SHP77 treated with DMSO at 0.1 percent for 48 hours (cell line): ENCODE measurements at regions not wholly inside any gene's neighbourhood (a gene's known extent, or its start where the extent isn't known, plus 50 kb on each side); places are given as distances from the start of the nearest gene placed in this dataset.

Experiments
- DNase-seq: peaks from one replicate; lab custom pipeline; 2025; lab: John Stamatoyannopoulos, UW

DNA sequence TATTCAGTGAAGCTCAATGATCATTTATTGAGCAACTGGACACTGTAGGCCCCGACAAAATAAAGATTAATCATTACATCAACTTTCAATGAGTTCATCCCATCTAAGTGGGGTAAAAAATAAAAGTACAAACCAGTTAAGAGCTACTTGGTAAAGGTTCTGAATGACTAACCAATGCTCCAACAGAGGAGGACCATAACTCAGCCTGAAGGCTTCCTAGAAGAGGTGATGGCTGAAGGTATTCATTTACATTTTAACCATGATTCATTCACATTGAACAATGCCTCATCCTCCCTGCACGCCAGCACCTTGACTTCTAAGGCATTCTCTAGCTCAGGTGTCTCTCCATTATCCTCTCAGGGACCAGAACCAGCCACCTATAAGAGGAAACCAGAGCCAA lies 201.4 kb downstream of the ZNF462 start:
- DNase-seq = no peak

DNA sequence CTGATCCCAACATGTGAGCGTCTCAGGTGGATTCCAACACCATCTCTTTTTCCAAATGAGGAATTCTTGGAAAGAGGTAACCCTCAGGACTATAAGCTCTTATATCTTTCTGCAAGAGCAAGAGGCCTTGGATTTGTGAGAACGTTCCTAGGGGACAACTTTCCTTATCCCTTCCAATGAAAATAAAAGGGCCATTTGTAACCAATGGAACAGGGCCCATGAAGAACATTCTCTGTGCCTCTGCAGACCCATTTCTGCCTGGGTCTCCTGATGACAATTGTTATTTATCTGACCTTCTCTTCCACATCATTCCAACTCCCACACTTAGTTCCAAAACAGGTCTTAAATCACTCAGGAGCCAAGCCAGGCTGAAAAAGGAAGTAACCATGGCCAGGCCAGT lies 202.6 kb downstream of the ZNF462 start:
- DNase-seq = no peak

DNA sequence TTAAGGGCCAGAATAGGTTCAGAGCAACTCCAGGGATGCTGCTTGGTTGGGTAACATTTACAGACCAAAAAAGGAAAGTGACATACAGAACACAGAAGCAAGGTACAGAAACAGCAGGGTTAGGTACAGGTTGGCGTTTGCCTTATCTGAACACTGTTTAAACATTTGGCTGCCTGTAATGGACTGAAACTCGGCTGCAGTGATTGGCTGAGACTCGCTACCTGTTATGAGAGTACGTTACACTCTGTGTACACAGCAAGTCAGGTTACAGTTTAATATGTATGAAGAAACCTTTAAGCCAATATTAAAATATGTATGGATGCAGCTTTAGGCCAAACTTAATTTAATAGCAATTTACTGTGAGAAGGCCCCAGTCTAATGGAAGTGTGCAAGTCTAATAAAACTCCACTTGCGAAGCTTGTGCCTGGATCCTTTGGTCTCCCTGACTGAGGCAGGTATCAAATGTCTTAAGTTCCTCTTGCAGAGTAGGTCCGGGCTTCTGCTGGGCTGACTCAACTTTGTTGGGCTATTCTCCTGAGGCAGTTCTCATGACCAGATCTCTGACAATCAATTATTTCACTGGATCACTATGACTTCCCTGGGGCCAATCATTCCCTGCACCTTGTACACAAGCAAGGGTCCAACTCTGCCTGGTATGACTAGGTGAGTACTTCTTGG lies 204.9 kb downstream of the ZNF462 start:
- no peak for DNase-seq

DNA sequence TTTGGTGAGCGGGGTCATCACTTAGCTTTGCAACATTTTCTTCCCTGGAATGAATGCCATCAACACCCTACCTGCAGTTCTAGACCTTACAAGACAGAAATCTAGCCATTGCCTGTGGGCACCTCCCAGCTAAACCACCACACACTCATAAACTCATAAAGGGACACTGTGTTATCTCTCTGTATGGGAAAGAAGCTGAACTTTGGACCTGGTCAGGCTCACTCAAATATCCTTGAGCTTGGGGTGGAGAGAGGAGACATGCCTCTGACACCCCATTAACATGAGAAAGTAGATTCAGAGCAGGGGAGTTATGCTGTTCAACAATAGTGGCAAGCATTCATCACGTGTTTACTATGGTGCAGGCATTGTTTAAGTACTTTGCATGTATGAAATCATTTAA lies 205.6 kb downstream of the ZNF462 start:
- no peak for DNase-seq

DNA sequence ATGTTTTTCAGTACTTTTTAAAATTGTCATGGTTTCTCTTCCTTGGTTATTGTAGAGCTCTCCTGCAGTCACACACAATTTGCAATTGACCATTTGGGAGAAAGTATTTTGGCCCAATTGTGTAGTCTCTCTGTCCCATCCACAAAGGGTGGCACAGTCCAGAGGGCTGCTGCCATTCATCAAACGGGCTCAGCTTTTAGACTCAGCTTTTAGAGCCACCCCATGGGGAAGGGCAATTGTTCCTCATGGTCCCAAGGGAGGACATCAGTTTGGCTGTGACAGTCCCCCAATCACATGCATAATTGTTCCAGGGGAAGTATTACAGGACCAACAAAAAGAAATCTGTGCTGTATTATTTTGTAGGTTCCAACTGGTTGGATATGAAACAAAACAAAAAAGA lies 207.6 kb downstream of the ZNF462 start:
- DNase-seq = no peak

DNA sequence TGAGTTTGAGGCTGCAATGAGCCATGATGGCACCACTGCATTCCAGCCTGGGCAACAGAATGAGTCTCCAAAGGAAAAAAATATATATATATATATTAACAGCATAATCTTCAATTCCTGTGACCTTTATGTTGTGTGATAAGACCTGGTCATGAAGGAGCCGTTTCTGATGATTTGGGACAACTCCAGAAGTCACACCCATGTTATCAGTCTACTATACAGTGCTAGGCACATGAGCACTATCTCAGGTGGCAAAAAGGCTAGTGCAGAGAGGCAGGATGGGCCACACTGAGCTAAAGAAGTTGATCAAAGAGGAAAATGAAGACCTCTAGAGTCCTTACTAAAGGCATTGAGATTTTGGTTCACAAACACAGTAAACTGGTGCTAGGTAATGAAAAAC lies 205.0 kb upstream of the RAD23B start:
- no peak for DNase-seq

DNA sequence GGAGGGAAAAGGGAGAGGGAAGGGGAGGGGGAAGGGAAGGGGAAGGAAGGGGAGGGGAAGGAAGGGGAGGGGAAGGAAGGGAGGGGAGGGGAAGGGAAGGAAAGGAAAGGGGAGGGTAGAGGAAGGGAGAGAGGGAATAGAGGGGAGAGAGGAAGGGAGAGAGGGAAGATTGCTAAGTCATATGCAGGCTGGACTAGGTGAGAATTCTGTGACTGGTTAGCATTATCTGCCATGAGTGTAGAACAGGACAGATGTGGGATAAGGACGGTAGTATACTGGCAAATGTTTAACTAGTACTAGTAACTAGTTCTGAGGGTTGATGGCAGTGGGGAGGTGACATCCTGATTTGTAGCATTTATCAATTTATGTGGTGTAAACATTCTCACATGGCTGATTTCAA lies 203.5 kb upstream of the RAD23B start:
- DNase-seq = no peak

DNA sequence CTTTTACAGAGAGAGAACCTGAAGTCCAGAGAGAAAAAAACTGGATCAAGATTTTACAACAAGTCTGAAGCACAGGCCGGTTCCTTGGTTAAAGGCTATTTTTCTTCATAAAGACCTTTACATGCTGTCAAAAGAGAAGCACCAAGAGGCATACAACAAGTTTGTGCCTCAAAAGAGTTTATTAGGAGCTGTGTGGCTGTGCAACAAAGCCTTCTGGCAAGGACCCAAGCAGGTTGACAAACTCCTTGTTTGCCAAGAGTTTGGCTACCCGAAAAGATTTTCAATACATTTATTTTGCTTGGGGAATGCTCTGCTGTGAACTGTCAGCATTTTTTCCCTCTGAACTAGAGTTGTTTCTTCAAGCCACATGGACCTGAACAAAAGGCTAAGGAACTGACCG lies 202.9 kb upstream of the RAD23B start:
- no peak for DNase-seq

DNA sequence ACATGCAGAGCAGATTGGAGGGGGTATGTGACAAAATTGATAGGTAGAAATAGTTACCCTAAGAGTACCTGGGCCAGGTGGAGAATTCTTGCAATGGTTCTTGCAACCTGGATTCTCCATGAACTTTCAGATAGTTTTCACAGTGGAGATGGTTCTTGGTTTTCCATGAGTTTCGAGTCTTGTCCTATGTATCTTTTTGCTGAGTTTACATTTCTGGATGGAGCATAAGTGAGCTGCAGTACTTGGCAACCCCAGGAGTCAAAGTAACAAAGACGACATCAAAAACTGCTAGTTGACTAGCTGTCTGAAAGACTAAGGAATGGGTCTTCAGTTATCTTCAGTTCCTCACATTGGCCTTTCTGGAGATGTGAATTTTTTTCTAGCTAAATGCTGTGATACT lies 196.6 kb upstream of the RAD23B start:
- DNase-seq = no peak

DNA sequence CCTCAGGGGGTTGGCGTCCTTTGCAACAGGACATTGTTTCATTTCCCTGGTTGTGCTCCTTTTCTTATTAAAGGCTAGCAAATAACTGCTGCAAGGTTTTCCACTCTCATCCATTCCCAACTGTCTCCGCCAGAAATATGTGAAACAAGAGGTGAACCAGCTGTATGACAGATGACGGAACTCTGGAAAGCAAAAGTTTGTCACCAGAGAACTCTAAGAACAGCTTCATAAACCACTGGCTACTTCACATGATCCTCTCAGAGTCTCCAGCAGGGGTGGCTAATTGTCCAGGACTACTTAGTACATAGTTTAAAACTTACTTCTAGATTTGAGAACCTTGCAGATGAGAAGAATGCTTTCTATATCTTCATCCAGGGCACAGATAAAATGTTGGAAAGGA lies 195.9 kb upstream of the RAD23B start:
- no peak for DNase-seq

DNA sequence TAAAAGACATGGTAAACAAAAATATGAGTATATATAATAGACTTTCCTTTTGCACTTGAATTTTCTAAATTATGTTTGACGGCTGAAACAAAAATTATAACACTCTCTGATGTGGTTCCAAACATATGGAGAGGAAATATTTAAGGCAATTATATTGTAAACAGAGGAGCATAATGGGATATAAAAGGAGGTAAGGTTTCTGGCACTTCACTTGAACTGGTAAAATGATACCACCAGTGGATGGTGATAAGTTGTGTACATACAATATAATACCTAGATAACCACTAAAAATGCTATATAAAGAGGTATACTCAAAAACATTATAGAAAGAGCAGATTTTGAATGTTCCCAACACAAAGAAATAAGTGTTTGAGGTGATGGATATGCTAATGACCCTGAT lies 192.9 kb upstream of the RAD23B start:
- DNase-seq = no peak

DNA sequence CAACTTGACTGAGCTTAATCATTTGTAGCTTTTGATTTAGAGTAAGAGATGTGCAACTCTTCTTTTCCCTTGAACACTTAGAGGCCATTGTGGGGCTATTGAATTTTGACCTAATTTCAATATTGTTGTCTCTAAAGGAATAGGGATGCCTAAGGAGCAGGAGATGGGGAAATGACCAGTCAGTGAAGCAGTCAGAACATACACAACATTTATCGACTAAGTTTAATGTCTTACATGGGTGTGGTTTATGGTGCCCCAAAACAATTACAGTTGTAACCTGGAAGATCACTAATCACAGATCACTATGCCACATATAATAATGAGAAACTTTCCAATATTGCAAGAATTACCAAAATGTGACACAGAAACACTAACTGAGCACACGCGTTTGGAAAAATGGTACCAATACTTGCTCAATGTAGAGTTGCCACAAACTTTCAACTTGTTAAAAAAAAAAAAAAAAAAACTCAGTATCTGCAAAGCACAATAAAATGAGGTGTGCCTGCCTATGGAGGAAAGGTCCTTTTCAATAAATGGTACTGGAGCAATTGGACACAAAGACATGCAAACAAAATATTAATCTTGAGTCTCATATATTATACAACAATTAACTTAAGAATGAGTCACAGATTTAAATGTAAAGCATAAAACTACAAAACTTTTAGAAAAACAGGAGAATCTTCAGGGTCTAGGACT lies 189.6 kb upstream of the RAD23B start:
- no peak for DNase-seq

DNA sequence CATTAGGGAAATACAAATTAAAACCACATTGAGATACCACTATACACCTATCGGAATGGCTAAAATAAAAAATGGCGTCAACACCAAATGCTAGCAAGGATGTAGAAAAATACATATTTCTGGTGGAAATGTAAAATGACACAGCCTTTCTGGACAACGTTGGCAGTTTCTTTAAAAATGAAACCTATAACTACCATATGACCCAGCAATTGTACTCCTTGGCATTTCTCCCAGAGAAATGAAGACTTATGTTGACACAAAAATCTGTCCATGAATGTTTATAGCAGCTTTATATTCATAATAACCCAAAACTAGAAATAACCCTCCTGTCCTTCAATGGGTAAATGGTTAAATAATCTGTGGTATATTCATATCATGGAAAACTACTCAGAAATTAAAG lies 188.7 kb upstream of the RAD23B start:
- no peak for DNase-seq

DNA sequence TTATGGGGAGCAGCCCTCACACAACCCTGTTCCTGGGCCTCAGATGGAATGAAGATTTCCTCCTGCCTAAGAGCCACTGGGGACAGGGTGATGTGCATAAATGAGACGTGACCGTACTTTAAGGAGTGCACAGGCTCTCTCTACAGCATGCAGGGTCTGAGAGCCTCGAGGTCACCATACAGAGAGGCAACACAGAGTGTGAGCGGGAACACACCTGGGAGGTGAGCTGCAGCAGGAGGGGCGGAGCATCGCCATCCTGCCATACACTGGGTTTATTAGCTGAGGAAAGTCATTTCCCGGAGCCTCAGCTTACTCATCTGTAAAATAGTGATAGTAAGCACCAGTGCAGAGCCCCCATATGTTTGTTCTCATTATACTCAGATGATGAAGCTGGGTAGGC lies 182.5 kb upstream of the RAD23B start:
- DNase-seq = no peak

DNA sequence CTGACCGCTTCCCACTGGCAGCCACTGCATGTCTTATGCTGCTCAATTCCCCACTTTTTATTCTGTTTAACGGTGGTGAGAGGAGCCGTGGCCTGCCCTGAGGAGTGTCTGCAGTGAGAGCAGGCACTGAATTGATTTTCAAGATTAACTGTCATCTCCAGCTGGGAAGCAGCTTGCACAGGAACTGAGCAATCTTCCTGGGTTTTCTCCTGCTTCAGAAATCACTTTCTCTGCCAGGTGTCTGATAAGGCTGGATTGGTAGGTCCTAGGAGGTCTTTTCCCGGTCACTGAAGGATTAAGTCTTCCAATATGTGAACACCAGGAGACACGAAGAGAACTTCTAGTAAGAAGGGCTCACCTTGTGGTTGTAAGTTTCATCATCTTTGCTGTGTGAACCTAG lies 181.1 kb upstream of the RAD23B start:
- no peak for DNase-seq

DNA sequence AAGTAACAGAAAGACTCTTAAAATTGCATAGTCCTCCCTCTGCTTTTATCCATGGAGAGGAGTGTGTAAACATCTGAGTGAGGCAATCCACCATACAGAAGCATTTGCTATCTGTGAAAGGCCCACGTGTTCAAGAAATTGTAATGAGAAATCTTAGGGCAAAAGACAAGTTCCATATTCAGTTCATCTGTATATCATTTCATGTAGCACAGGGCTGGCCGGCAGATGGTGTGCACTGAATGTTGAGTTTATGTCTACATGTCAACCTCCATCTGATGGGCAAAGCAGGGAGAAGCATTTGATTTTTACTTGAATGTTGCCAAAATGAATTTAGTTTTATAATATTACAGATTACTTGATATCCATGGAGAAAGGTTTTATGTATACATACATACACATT lies 179.5 kb upstream of the RAD23B start:
- no peak for DNase-seq

DNA sequence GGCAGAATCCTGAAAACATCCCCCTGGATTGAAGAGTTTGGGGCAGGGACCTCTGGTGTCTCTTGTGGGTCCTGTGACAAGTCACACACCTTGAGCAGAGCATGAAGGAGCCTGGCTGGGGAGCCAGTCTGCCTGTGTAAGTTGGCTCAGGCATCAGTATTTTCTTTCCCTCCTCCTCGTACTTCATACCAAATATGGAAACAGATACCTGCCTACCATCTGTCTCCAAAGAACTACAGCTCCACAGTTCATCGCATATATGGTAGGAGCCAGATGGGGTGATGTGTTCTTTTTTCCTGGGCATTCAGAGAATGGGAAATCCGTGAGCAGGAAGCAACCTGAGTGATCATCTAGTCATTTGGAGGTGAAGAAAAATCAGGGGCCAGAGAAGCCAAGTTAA lies 177.3 kb upstream of the RAD23B start:
- no peak for DNase-seq

DNA sequence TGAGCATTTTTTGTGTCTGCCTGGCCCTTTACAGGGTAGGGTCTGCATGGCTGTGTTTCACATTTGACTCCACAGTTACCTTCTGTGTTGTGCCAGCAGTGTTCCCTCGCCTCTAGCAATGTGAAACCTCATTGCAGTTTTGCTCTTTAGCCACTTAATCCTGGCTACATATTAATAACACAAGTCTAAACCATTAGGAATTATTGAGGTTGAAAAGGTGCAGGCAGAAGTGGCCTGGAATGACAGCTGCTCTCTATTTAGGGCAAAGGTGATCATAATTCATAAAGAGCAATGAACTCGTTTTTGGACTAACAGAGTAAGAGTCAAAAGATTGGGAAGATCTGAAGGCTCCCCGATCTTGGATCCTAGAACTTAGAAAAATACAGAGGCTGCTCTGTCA lies 176.7 kb upstream of the RAD23B start:
- DNase-seq = no peak

DNA sequence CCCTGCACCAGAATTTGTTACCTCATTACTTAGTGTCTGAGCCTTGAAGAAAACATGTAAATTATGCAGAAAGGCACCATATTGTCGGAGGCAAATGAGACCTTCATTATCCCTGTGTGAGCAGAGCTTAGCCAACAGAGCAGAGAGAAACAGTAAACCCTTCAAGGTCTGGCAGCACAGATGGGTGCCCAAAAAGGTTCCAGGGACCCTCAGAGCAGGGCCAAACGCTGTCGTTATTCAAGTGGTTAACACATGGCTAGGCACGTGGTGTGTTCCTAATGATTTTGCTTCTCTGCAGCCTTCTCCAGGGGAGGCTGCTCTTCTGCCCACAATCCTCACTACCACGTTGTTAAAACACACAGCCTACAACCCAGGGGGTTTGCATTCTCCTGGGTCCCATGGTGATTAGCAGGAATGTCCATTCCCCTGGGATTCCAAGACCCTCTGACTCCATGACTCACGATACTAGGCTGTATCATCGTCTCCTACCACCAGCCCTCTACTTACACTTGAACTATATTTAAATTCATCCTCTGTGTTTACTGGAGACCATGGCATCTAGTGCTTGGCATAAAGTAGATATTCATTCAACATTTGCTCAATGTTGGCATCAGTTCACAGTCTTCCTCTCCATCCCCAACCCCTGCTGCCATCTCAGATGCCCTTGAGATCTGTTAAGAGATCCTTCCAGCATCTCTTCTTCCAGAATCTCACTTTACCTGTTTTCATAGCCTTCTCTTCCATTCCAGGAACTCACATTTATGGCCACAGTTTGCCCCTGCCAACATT lies 174.5 kb upstream of the RAD23B start:
- DNase-seq = no peak

DNA sequence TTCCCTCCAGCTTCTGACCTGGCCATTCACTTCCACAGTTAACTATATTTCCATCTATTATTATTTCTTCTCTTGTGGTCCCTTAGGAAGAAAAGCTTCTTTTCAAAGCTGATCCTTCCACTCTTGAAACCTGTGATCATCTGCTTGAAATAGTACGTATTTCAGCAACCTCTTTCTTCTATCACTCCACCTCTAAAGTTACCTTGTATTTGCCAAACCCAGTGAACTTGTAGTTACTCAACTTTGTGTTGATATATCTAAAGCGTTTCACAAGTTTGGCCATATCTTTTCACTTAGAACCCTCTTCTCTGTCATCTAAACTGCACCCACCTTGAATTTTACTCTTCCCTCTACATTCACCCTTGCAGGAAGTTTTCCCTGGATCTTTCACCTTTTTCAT lies 173.8 kb upstream of the RAD23B start:
- no peak for DNase-seq

DNA sequence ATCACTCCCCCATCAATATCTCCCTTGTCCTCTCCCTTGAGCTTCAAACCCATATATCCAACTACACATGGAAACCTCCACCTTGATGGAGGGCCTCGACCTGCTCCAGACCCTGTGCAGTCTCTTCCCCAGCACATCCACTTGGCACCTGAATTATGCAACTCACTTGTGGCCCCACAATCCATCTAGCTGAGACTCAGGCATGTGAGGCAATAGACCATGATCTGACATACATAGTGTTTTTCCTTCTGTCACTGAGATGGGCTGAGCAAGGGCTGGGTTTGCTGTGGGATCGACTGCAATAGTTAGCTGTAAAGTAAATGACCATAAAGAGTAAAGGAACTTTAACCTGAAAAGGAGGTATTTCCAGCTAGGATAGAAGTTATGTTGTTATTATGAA lies 172.9 kb upstream of the RAD23B start:
- DNase-seq = no peak

DNA sequence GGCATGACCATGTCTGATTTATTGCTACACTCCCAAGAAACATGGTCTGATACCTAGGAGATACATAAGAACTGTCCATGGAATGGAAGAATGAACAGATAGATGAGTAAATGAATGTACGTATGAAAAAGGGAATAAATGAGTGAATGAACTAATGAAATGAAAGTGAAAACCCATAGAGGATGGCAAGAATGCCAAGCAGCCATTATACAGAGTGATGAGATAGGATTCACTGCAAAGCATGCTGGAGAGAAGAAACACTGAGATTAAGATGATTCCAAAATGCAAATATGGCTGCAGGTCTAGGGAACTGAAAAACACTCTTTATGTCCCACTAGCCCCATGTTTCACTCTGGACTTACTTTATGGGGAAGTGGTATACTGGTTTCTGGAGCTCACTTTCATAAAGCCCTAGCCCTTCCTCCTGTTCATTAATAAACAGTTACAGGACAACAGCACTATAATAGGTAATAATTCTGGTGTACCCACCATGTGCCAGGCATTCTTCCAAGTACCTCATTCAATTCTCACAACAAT lies 170.3 kb upstream of the RAD23B start:
- no peak for DNase-seq
